GM08714 (cell line): ENCODE measurements at regions not wholly inside any gene's neighbourhood (a gene's known extent, or its start where the extent isn't known, plus 50 kb on each side); places are given as distances from the start of the nearest gene placed in this dataset.

Source experiments
- H3K4me3 ChIP-seq: fragments of 200-500 bp; sonication (Bioruptor generic); 2 replicates; pipeline ENCODE4 v1.5.1; 2014; ENCODE audit warnings: mild to moderate bottlenecking, low read length, inconsistent platforms
- ZNF274 ChIP-seq: IDR thresholded peaks from 2 replicates; pipeline ENCODE4 v1.6.1; 2012; ENCODE audit warnings: mild to moderate bottlenecking, low read depth, low read length

DNA sequence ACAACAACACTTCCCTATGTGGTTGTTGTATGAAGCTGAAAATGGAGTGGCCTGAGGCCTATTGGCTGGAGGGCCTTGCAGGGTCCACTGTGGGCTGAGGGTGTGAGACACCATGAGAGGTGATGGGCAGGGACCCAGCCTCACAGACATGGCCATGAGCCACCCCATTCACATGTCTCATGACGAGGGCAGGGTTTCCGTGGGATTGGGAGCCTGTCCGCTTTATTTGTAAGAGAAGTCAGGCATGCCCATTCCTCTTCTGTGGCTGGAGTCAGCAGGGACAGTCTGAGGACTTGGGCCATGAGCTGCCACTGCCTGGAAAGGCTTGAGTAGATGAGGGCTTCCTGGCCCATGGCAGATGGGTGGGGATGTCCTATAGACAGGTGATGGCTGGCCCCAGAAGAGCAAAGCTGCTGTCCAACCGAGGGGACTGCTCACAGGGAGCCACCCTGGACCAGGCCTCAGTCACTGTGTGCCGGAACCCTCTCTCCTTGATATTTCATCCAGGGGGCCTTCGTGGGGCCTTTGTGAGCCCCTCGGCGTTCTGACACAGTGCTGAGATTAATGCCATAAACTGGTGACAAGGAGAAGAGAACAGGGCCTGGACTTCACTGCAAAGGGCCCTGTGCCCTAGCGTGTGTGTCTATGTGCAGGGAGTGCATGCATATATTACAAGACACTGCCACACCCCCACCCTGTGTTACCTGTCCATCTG lies 971.9 kb downstream of the BRD1 start:
- H3K4me3 ChIP-seq: no peak overlapping the region
- no peak for TF ChIP-seq ZNF274

DNA sequence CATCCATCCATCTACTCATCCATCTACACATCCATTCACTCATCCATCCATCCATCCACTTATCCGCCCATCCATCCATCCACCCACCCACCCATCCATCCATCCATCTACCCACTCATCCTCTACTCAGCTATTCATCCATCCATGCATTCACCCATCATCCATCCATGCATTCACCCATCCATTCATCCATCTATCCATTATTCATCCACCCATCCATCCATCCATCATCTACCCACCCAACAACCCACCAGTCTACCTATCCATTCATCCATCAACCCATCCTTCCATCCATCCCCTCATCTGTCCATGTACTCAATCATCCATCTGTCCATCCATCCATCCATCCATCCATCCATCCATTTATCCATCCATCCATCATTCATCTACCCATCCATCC lies 972.7 kb downstream of the BRD1 start:
- H3K4me3 ChIP-seq: no peak overlapping the region
- no peak for TF ChIP-seq ZNF274

- TF ChIP-seq ZNF274: no peak
- H3K4me3 ChIP-seq: no peak overlapping the region
Observed at GRCh38 chr22:48853627-48854240, 973.9 kb downstream of the BRD1 start.

GRCh38 chr22:48851933-48852549 lies 975.6 kb downstream of the BRD1 start:
- no peak for TF ChIP-seq ZNF274
- H3K4me3 ChIP-seq: no peak overlapping the region

DNA sequence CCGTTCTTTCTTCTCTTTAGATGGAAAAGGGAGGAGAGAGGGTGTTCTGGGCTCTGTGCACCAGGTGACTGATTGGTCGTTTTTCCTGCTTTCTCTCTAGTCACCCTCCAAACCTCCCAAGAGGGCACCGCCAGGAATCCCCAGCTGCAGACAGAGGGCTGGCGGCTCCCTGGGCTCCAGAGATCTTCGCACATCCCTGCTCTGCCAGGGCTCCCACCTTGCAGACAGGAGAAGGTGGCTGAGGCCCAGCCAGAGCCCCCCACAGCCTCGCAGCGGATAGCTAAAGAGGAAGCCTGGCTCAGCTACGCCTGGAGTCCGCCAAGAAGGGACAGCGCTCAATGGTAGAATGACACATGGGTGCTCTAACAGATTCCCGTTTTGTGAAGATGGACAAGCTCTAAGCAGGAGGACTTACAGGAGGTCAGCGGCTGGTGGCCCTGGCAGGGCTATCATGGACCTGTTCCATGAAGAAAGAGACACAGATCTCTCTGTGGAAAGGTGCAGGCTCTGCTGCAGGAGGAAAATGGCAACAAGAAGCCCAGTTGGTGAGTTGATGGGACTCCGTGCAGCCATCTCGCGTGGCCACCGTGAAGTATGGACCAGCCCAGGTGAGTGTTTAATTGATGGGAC lies 976.9 kb downstream of the BRD1 start:
- no peak overlapping the region for H3K4me3 ChIP-seq
- no peak for TF ChIP-seq ZNF274

DNA sequence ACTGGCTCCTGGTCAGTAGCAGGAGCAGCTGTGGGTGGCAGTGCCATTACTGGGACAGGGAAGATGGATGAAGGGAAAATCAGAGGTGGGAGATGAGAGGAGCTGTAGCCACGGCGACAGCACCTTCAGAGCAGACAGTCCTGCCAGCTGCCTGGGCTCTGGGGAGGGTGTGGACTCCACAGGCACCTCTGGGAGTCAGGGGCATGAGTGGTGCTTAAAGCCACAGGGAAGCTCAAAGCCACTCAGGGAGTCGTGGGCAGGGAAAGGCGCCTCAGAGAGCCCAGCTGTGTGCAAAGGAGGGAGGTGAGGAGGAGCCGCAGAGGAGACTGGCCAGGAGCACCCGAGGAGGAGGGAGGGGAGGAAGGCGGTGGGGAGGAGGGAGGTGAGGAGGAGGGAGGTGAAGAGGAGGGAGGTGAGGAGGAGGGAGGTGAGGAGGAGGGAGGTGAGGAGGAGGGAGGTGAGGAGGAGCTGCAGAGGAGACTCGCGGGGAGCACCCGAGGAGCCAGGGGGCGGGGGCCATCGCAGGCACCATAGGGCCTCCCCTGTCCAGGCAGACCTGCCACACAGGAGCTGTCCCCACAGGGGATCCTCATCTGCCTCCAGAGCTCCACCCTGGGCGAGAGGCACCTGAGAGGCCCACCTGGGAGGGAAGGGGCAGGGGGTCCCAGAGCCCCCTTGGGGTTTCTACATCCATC lies 977.6 kb downstream of the BRD1 start:
- no peak overlapping the region for H3K4me3 ChIP-seq
- TF ChIP-seq ZNF274: no peak

- no peak overlapping the region for H3K4me3 ChIP-seq
- no peak for TF ChIP-seq ZNF274
Observed at GRCh38 chr22:48849219-48849912, 978.3 kb downstream of the BRD1 start.

DNA sequence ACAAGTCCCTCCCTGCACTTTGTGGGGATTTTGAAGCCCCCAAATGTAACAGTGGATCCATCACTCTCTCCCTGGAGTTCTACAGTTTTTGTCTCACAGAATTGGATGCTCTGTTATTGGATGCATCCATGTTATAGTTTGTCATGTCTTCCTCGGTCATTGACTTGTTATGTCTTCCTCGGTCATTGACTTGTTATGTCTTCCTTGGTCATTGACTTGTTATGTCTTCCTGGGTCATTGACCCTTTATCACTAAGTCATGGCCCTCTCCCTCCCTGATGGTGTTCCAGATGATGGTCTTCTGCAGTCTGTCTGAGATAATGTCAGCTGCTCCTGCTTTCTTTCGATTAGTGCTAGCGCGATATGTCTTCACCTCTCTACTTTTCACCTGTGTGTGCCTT lies 981.5 kb downstream of the BRD1 start:
- H3K4me3 ChIP-seq: no peak overlapping the region
- TF ChIP-seq ZNF274: no peak

GRCh38 chr22:48845356-48845936 lies 982.2 kb downstream of the BRD1 start:
- H3K4me3 ChIP-seq: no peak overlapping the region
- TF ChIP-seq ZNF274: no peak

- no peak overlapping the region for H3K4me3 ChIP-seq
- no peak for TF ChIP-seq ZNF274
Observed at GRCh38 chr22:48844056-48844675, 983.5 kb downstream of the BRD1 start.

- H3K4me3 ChIP-seq: no peak overlapping the region
- TF ChIP-seq ZNF274: no peak
Observed at GRCh38 chr22:48843640-48844039, 984.0 kb downstream of the BRD1 start.

- no peak for TF ChIP-seq ZNF274
- H3K4me3 ChIP-seq: no peak overlapping the region
Observed at GRCh38 chr22:48842976-48843375, 984.7 kb downstream of the BRD1 start.

DNA sequence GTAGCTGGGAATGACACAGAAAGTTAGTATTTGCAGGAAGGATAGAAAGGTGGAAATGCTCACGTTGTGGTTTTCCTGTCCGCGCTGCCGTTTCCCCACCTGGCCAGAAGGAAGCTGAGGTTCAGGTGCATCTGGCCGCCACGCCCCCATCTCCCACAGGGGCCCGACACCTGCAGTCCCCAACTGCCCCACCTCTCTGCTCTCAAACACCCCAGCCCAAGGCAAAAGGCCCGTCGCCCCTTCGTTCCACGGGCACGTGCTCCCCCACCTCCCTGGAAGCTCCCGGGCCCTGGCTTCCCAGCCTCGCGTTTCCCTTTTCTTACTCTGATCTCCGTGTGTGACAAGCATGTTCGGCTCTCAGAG lies 985.1 kb downstream of the BRD1 start:
- no peak for TF ChIP-seq ZNF274
- H3K4me3 ChIP-seq: no peak overlapping the region
